ENCODE measurements at regions not wholly inside any gene's neighbourhood (a gene's known extent, or its start where the extent isn't known, plus 50 kb on each side); places are given as distances from the start of the nearest gene placed in this dataset.

DNA sequence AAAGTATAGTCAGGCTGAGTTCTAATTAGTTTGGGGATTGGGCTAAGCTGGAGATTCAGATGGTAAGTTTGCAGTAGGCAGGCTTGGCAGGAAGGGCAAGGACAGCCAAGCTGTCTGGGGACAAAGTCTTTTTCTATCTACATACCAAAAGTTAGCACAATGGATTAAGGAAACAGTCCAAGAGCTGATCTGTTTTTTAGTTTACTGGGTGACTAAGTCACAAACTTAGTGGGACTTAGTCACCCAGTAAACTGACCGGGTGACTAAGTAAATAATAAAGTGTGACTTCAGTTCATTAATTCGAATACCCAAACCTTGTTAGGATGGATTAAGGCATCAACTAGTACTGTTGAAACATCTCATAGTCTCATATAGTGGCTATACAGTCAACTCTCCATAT is 1386.0 kb upstream of the CELF4 start:
- TF ChIP-seq CTCF (IDR thresholded peaks at IDR 0.05): no peak
- Mint-ChIP-seq H3K27ac (no peak overlapping the region), H3K27me3 (ENCODE audit: low read depth in 2 of 2) (no peaks in the 10 kb centered on the region), H3K36me3 (no peaks in the 10 kb centered on the region), H3K4me1 (no peaks in the 10 kb centered on the region), H3K9me3 (peaks cover 5 to 9% of the 10 kb centered on the region in 2 donors), H3K4me3 (no peak overlapping the region)
- ATAC-seq (no peak), DNase-seq (no peak)
- Histone ChIP-seq H3K27ac (ENCODE audit: low read length) (no peak overlapping the region), H3K9me3 (ENCODE audit: control insufficient read depth, insufficient read depth, low read length) (no peaks in the 10 kb centered on the region), H3K4me3 (ENCODE audit: low read length) (no peak overlapping the region), H3K27me3 (ENCODE audit: control insufficient read depth, insufficient read depth, low read length) (no peaks in the 10 kb centered on the region), H3K4me1 (ENCODE audit: control insufficient read depth, insufficient read depth, low read length) (no peaks in the 10 kb centered on the region), H3K36me3 (ENCODE audit: control insufficient read depth, insufficient read depth, low read length) (no peaks in the 10 kb centered on the region)
- intact Hi-C loops (cut with micrococcal nuclease): no loop called here
- 83% methylated on average over 2 of the region's 2 CpGs for WGBS (ENCODE audit: insufficient coverage)

- Mint-ChIP-seq H3K4me3 (no peak overlapping the region), H3K27ac (no peak overlapping the region), H3K27me3 (ENCODE audit: low read depth in 2 of 2) (no peaks in the 10 kb centered on the region), H3K4me1 (no peaks in the 10 kb centered on the region), H3K36me3 (no peaks in the 10 kb centered on the region), H3K9me3 (peaks cover 6 to 7% of the 10 kb centered on the region in 2 donors)
- no peaks in the 10 kb centered on the region for H3K36me3 ChIP-seq (ENCODE audit: control insufficient read depth, insufficient read depth, low read length)
- H3K27ac ChIP-seq (ENCODE audit: low read length): no peak overlapping the region
- H3K4me3 ChIP-seq (ENCODE audit: low read length): no peak overlapping the region
- H3K4me1 ChIP-seq (ENCODE audit: control insufficient read depth, insufficient read depth, low read length): no peaks in the 10 kb centered on the region
- ATAC-seq (no peak), DNase-seq (no peak)
- no peaks in the 10 kb centered on the region for H3K27me3 ChIP-seq (ENCODE audit: control insufficient read depth, insufficient read depth, low read length)
- intact Hi-C loops (cut with micrococcal nuclease): no loop called here
- TF ChIP-seq CTCF (IDR thresholded peaks at IDR 0.05): no peak
- 100% methylated on average over 2 of the region's 2 CpGs for WGBS (ENCODE audit: insufficient coverage)
- H3K9me3 ChIP-seq (ENCODE audit: control insufficient read depth, insufficient read depth, low read length): no peaks in the 10 kb centered on the region
Observed at GRCh38 chr18:38948436-38948835, 1382.8 kb upstream of the CELF4 start.

GRCh38 chr18:38944446-38945024 is 1378.9 kb upstream of the CELF4 start:
- no peak overlapping the region for H3K27ac Mint-ChIP-seq
- intact Hi-C loops (cut with micrococcal nuclease): no loop called here
- H3K36me3 Mint-ChIP-seq: peaks cover 8% of the 10 kb centered on the region
- H3K27me3 Mint-ChIP-seq (ENCODE audit: low read depth in 2 of 2): no peaks in the 10 kb centered on the region
- H3K4me1 Mint-ChIP-seq: peaks cover 14 to 16% of the 10 kb centered on the region in 2 donors
- H3K9me3 Mint-ChIP-seq: peaks cover 6 to 7% of the 10 kb centered on the region in 2 donors
- TF ChIP-seq CTCF (IDR thresholded peaks at IDR 0.05): no peak
- H3K4me3 Mint-ChIP-seq: no peak overlapping the region
- H3K4me3 ChIP-seq (ENCODE audit: low read length): no peak overlapping the region
- no peaks in the 10 kb centered on the region for H3K27me3 ChIP-seq (ENCODE audit: control insufficient read depth, insufficient read depth, low read length)
- no peak for DNase-seq
- peaks cover 7% of the 10 kb centered on the region for H3K9me3 ChIP-seq (ENCODE audit: control insufficient read depth, insufficient read depth, low read length)
- H3K4me1 ChIP-seq (ENCODE audit: control insufficient read depth, insufficient read depth, low read length): peaks cover 12% of the 10 kb centered on the region
- WGBS (ENCODE audit: insufficient coverage): 83% methylated on average over 28 of the region's 28 CpGs
- no peaks in the 10 kb centered on the region for H3K36me3 ChIP-seq (ENCODE audit: control insufficient read depth, insufficient read depth, low read length)
- no peak for ATAC-seq
- no peak overlapping the region for H3K27ac ChIP-seq (ENCODE audit: low read length)
